GM12892 (cell line): ENCODE measurements at regions not wholly inside any gene's neighbourhood (a gene's known extent, or its start where the extent isn't known, plus 50 kb on each side); places are given as distances from the start of the nearest gene placed in this dataset.

Experiments
- POLR2A ChIP-seq: IDR thresholded peaks from 2 replicates; pipeline ENCODE4 v1.6.1; 2011; ENCODE audit warnings: low read depth, low read length, control low read depth
- POLR2AphosphoS5 ChIP-seq: IDR thresholded peaks from 2 replicates; pipeline ENCODE4 v1.6.1; 2011; ENCODE audit warnings: low read depth, low read length, control low read depth
- TAF1 ChIP-seq: IDR thresholded peaks from 2 replicates; pipeline ENCODE4 v1.6.1; 2011; ENCODE audit warnings: low read depth, mild to moderate bottlenecking, control low read depth, low read length, borderline replicate concordance

GRCh38 chr13:79837741-79838450 is 356.9 kb downstream of the NDFIP2 start:
- TF ChIP-seq POLR2A: no peak
- no peak for TF ChIP-seq POLR2AphosphoS5
- TF ChIP-seq TAF1: no peak
